ENCODE measurements at regions not wholly inside any gene's neighbourhood (a gene's known extent, or its start where the extent isn't known, plus 50 kb on each side); places are given as distances from the start of the nearest gene placed in this dataset.
A peak's percentile ranks its signal among the peaks of the same experiment; 100 is the strongest.
"Not testable (repeated sequence)": the region's sequence is repeated elsewhere in the genome, so short reads cannot be mapped to it uniquely, and the experiment has no call there.

- Histone ChIP-seq H3K4me3 (no peak overlapping the region), H3K4me1 (no peaks in the 10 kb centered on the region), H3K27ac (no peak overlapping the region), H3K27me3 (no peaks in the 10 kb centered on the region), H3K9me3 (peaks cover 0 to 97% of the 10 kb centered on the region in 2 donors), H3K36me3 (no peaks in the 10 kb centered on the region)
- DNase-seq = peak in 1 of 4 donors; percentile 20
- intact Hi-C loops (cut with DNase I) = no loop called here
- no peak for ATAC-seq
- no peak for TF ChIP-seq CTCF (IDR thresholded peaks at IDR 0.05)
Observed at GRCh38 chr12:34306133-34306830, 284.0 kb downstream of the ALG10 start.

- ATAC-seq; H3K4me1 ChIP-seq; H3K27me3 ChIP-seq; H3K27ac ChIP-seq; intact Hi-C loops (cut with DNase I); DNase-seq; H3K36me3 ChIP-seq; H3K4me3 ChIP-seq: not testable (repeated sequence)
- peaks cover 0 to 96% of the 10 kb centered on the region in 2 donors for H3K9me3 ChIP-seq
Observed at GRCh38 chr12:34309806-34310804, 287.8 kb downstream of the ALG10 start.

DNA sequence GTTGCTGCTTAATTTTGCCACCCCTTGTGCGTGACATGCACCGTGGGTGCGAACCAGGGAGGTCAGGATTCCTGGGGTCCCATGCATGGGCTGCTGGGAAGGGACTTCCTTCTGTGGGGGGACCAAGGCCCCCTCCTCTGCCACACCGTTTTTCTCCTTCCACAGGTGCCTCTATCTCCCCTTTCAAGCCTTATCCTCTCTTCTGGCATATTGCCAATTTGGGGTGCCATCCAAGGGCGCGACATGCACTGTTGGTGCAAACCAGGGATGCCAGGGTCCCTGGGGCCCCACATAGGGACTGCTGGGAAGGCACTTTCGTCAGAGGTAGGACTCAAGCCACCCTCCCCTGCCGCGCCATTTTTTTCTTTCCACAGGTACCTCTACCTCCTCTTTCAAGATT, 289.0 kb downstream of the ALG10 start:
- ATAC-seq (no peak), DNase-seq (no peak)
- Histone ChIP-seq H3K27me3 (no peaks in the 10 kb centered on the region), H3K9me3 (peaks cover 0 to 95% of the 10 kb centered on the region in 2 donors), H3K27ac (no peak overlapping the region), H3K4me3 (no peak overlapping the region), H3K4me1 (no peaks in the 10 kb centered on the region), H3K36me3 (no peaks in the 10 kb centered on the region)
- TF ChIP-seq CTCF (IDR thresholded peaks at IDR 0.05) = no peak
- intact Hi-C loops (cut with DNase I) = no loop called here

GRCh38 chr12:34327671-34328070, 305.4 kb downstream of the ALG10 start:
- Histone ChIP-seq H3K4me3 (no peak overlapping the region), H3K4me1 (no peaks in the 10 kb centered on the region), H3K27ac (no peak overlapping the region), H3K27me3 (peaks cover 0 to 14% of the 10 kb centered on the region in 2 donors), H3K36me3 (no peaks in the 10 kb centered on the region), H3K9me3 (peaks cover 0 to 100% of the 10 kb centered on the region in 2 donors)
- no peak for TF ChIP-seq CTCF (IDR thresholded peaks at IDR 0.05)
- intact Hi-C loops (cut with DNase I) = no loop called here
- ATAC-seq (no peak), DNase-seq (no peak)

DNA sequence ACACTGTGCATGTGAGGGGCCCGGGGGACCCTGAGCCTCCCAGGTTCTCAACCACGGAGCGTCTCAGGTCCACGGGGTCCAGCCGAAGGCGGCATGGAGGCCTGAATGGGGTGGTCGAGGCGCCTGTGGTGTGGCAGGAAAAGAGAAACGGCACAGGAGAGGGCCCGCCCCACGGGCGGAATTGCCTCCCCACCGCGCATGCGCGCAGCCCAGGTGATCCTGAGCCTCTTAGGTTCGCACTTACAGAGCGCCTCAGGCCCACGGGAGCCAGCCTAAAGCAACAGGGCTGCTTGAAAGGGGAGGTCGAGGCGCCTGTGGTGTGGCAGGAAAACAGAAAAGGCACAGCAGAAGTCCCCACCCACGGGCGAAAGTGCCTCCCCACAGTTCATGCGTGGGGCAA, 311.0 kb downstream of the ALG10 start:
- intact Hi-C loops (cut with DNase I) = no loop called here
- Histone ChIP-seq H3K9me3 (peaks cover 0 to 100% of the 10 kb centered on the region in 2 donors), H3K36me3 (no peaks in the 10 kb centered on the region), H3K4me1 (no peaks in the 10 kb centered on the region), H3K27me3 (peaks cover 0 to 38% of the 10 kb centered on the region in 2 donors), H3K27ac (no peak overlapping the region), H3K4me3 (no peak overlapping the region)
- no peak for DNase-seq
- TF ChIP-seq CTCF (IDR thresholded peaks at IDR 0.05) = no peak
- no peak for ATAC-seq
